Peyer's patch (tissue), 4 donors: ENCODE measurements at regions not wholly inside any gene's neighbourhood (a gene's known extent, or its start where the extent isn't known, plus 50 kb on each side); places are given as distances from the start of the nearest gene placed in this dataset.

Experiments
- DNase-seq, 3 donors: peaks; one replicate each; pipeline ENCODE4 v3.0.0-alpha.2; 2017 to 2019
- H3K27ac ChIP-seq, 4 donors: fragments of 200-600 bp; sonication (generic); one replicate each; pipeline ENCODE4 v1.5.1; 2016 to 2019
- H3K27me3 ChIP-seq, 2 donors: fragments of 200-600 bp; sonication (generic); one replicate each; pipeline ENCODE4 v1.5.1; 2019
- H3K36me3 ChIP-seq, 3 donors: fragments of 200-600 bp; sonication (generic); one replicate each; pipeline ENCODE4 v1.5.1; 2016 to 2019
- H3K4me1 ChIP-seq, 4 donors: fragments of 200-600 bp; sonication (generic); one replicate each; pipeline ENCODE4 v1.5.1; 2016 to 2019
- H3K4me3 ChIP-seq, 4 donors: fragments of 200-600 bp; sonication (generic); 1 replicate in 3 of 4; 2 replicates in 1 of 4; pipeline ENCODE4 v1.5.1; 2016 to 2019; ENCODE audit warnings: mild to moderate bottlenecking in 1 of 4
- H3K9me3 ChIP-seq, 4 donors: fragments of 200-600 bp; sonication (generic); one replicate each; pipeline ENCODE4 v1.5.1; 2016 to 2019; ENCODE audit warnings: mild to moderate bottlenecking in 1 of 4
- CTCF ChIP-seq, 6 experiments: fragments of 450-650 bp in 4 of 6; fragments of 200-600 bp in 2 of 6; sonication (generic) in 1 of 6; IDR thresholded peaks; one replicate each; pipeline ENCODE4 v1.5.1; 2017 to 2019; ENCODE audit warnings: antibody characterized with exemption in 6 of 6, mild to moderate bottlenecking in 3 of 6, moderate library complexity in 1 of 6
- POLR2A ChIP-seq, 2 donors: fragments of 450-650 bp; IDR thresholded peaks; one replicate each; pipeline ENCODE4 v1.5.1; 2017; ENCODE audit warnings: antibody characterized with exemption in 2 of 2, mild to moderate bottlenecking in 2 of 2, moderate library complexity in 2 of 2

GRCh38 chr11:90601261-90601660 is 378.4 kb upstream of the CHORDC1 start:
- TF ChIP-seq CTCF (IDR thresholded peaks at IDR 0.05) = no peak
- TF ChIP-seq POLR2A (IDR thresholded peaks at IDR 0.05) = no peak
- Histone ChIP-seq H3K27me3 (no peaks in the 10 kb centered on the region), H3K4me1 (no peaks in the 10 kb centered on the region), H3K27ac (no peak overlapping the region), H3K36me3 (no peaks in the 10 kb centered on the region), H3K4me3 (no peak overlapping the region), H3K9me3 (no peaks in the 10 kb centered on the region)
- DNase-seq = no peak

- TF ChIP-seq CTCF (IDR thresholded peaks at IDR 0.05) = no peak
- TF ChIP-seq POLR2A (IDR thresholded peaks at IDR 0.05) = no peak
Measured at GRCh38 chr11:90594658-90595057, 371.8 kb upstream of the CHORDC1 start.

GRCh38 chr11:90593099-90593498 is 370.2 kb upstream of the CHORDC1 start:
- no peak for DNase-seq
- Histone ChIP-seq H3K36me3 (no peaks in the 10 kb centered on the region), H3K27me3 (no peaks in the 10 kb centered on the region), H3K4me1 (no peaks in the 10 kb centered on the region), H3K4me3 (no peak overlapping the region), H3K9me3 (no peaks in the 10 kb centered on the region), H3K27ac (no peak overlapping the region)
- TF ChIP-seq CTCF (IDR thresholded peaks at IDR 0.05) (no peak), POLR2A (IDR thresholded peaks at IDR 0.05) (no peak)

More at GRCh38 chr11:90594658-90595057, 371.8 kb upstream of the CHORDC1 start:
- Histone ChIP-seq H3K4me1 (no peaks in the 10 kb centered on the region), H3K27ac (no peak overlapping the region), H3K36me3 (no peaks in the 10 kb centered on the region), H3K27me3 (no peaks in the 10 kb centered on the region), H3K9me3 (no peaks in the 10 kb centered on the region), H3K4me3 (no peak overlapping the region)
- DNase-seq = no peak

- Histone ChIP-seq H3K4me3 (no peak overlapping the region), H3K27ac (no peak overlapping the region), H3K27me3 (no peaks in the 10 kb centered on the region), H3K4me1 (no peaks in the 10 kb centered on the region), H3K36me3 (no peaks in the 10 kb centered on the region), H3K9me3 (no peaks in the 10 kb centered on the region)
- DNase-seq = no peak
- TF ChIP-seq CTCF (IDR thresholded peaks at IDR 0.05) = no peak
- TF ChIP-seq POLR2A (IDR thresholded peaks at IDR 0.05) = no peak
Measured at GRCh38 chr11:90590286-90590685, 367.4 kb upstream of the CHORDC1 start.

GRCh38 chr11:90589735-90590134 is 366.9 kb upstream of the CHORDC1 start:
- no peaks in the 10 kb centered on the region for H3K9me3 ChIP-seq
- H3K4me3 ChIP-seq = no peak overlapping the region
- no peaks in the 10 kb centered on the region for H3K27me3 ChIP-seq
- no peak for DNase-seq
- no peak overlapping the region for H3K27ac ChIP-seq
- TF ChIP-seq POLR2A (IDR thresholded peaks at IDR 0.05) (no peak), CTCF (IDR thresholded peaks at IDR 0.05) (no peak)
- no peaks in the 10 kb centered on the region for H3K36me3 ChIP-seq
- no peaks in the 10 kb centered on the region for H3K4me1 ChIP-seq

- DNase-seq = no peak
- no peaks in the 10 kb centered on the region for H3K9me3 ChIP-seq
- H3K27me3 ChIP-seq = no peaks in the 10 kb centered on the region
- TF ChIP-seq CTCF (IDR thresholded peaks at IDR 0.05) (no peak), POLR2A (IDR thresholded peaks at IDR 0.05) (no peak)
- no peak overlapping the region for H3K27ac ChIP-seq
- no peak overlapping the region for H3K4me3 ChIP-seq
- no peaks in the 10 kb centered on the region for H3K4me1 ChIP-seq
- H3K36me3 ChIP-seq = no peaks in the 10 kb centered on the region
Measured at GRCh38 chr11:90587896-90588295, 365.0 kb upstream of the CHORDC1 start.
